ENCODE measurements at regions not wholly inside any gene's neighbourhood (a gene's known extent, or its start where the extent isn't known, plus 50 kb on each side); places are given as distances from the start of the nearest gene placed in this dataset.

DNA sequence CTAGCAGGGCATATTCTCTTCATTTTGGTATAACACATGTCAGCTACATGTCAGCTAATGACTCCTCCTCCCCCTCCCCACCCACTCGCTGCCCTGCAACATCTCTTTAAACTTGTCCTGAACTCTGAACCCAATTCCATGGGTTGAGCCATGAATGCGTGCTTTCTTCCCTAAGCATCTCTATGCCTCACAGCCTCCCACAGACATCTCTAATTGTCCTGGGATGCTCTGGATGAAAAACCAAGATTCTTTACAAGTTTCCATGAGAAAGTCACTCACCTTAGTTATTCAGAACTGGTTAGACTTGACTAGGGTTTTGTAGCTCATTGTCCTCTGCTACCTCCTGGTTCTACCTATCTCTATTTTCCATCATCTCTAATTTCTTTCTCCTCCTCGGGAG, 629.1 kb downstream of the TBL1XR1 start:
- no peak for DNase-seq

DNA sequence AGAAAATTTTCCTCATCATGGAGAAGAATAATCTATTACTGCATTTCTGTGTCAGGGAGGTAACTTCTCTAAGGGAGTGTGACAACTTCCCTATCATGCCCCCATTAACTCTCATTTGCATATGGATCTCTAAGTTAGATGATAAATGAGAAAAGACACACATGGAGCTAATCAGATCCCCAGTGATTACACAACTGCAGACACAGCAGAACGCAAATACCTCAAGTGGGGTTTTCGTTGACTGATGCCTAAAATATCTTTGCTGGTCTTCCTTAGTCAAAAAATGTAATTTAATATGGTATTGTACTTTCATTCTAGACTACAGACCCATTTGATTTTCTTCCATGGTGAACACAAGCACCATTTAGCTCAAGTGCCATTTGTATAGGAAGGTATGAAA, 630.5 kb downstream of the TBL1XR1 start:
- no peak for DNase-seq

DNA sequence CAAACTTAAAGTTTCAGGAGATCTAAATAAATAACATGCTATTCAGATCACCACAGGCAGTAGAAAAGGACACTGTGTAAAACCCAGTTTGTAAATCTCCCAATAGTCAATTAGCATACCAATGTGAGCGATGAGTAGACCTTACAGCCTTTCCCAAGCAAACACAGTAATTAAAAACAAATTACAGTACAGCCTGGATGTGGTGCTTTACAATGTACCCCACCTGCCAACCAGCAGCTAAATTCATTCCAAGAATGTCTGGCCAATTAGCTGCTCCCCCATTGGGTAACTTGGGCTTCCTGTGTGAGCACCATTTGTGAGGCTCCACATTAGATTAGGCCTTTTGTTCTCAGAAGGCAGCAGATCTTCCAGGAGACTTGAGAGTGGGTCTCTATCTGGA, 635.0 kb downstream of the TBL1XR1 start:
- no peak for DNase-seq

DNA sequence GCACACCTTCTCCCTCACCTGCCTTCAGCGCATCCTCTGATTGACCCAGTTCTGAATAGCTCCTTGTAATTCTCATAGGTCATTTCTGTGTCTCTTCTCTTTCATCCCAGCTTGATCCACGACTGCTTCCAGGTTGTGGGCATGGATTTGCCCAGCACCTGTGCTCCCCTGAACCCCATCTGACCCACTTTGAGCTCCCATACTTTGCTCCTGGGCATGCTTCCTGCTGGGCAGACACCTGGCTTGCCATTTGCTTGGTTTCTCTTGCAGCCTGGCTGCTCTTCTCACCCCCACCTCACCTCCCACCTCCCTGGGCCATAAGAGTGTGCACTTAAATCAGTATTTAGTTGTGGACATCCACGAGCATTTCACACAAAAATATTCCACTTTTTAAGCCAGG, 635.5 kb downstream of the TBL1XR1 start:
- DNase-seq, result no peak

DNA sequence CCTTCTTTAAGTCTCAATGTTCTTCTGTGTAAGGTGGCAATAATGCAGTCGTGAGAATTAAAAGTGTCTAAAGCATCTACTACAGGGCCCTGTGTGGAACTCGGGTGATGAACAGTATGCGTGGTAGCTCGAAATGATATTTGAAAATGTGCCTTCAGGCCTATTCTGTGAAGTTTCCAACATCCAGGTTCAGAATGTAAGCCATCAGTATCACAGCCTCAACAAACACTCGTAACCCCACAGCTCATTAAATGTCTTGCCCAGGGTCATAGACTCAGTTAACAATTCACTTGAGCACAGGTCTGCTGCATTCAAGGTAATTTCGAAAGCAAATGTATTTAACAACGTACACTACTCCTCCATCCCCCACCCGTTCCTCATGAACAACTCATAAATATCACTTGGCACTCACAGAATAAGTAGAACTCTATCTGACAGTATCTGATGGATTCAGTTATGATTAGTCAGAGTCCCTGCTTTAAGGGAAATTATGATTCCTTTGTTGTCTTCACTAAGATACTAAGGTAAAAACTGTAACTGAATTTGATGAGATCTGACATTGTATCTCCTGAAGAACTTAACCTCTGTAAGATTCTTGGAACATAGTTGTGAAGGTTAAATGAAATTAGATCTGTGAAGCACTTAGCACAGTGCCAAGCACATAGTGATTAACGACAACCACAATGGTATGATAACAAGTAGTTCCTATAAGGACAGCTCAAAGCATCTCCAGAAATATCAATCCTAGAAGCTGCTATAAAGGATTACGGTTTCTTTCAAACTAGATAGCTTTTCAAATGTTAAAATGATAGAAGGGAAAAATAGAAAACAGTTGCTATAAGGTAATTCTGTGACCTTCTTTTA, 642.3 kb downstream of the TBL1XR1 start:
- DNase-seq, result no peak

DNA sequence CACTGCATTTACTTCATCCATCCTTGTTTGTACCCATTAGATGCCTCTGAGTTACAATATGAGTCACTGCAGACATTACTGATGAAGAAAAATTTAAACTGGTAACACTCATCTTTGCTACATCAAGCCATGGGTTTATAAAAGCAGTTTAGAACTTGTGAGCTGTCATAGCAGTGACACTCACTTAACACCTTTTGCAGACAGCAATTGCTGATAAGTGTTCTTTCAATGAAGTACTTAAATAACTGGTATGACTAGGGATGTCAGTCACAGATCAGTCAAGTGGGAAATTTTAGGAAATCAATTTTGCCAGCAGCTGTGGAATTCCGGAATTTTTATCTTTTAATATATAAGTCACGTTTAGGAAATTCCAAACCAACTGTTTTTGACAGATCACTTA, 643.0 kb downstream of the TBL1XR1 start:
- no peak for DNase-seq

DNA sequence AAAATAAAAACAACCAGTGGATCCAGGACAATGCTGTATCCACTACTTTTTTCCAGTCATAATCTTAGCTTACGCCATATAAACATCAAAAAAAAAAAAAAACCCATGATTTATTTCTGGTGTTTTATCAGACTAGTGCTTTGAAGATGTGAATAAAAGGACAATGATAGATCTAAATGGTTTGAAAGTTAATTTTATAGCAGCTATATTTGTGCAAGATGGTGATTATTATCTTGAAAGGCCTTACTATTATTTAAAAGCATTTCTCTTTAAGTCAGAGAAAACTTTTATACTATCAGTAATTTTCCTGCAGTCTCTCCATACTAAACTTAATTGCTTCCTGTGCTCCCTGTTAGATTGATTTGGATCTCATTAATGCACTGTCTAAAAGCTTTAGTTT, 670.3 kb downstream of the TBL1XR1 start:
- DNase-seq, result no peak

DNA sequence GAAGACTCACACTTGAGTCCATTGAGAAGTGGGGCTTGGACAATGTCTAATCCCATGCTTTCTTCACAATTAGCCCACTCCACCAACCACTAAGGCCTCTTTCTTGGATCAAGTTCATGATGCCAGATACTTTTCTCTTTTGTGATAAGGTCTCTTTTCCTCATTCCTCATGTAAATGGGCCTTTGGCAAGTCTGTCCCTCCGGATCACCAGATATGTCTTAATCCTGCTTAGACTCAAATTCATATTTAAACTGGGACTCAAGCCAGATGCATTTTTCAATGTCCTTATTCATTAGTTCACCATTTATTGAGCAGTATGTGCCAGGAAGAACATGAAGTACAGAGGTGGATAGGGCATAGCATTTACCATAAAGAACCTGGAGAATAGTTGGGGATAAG, 671.1 kb downstream of the TBL1XR1 start:
- DNase-seq, result no peak

DNA sequence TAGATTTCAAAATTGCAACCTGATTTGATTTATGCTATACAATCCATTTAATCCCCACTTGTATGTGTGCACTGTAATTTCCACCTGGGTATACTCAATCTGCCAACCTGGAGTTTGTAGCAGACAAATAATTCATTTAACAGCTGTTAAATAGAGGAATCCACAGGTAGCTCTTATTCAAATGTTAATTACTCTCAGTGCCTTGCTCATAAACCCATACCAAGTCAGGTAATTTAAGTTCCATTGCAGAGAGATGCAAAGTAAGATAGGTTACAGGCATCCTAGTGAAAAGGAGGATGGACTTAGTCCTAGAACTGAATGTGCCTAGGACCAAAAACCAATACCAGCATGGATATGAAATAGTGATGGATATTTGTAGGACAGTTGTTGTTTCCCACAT, 674.2 kb downstream of the TBL1XR1 start:
- DNase-seq, result no peak

DNA sequence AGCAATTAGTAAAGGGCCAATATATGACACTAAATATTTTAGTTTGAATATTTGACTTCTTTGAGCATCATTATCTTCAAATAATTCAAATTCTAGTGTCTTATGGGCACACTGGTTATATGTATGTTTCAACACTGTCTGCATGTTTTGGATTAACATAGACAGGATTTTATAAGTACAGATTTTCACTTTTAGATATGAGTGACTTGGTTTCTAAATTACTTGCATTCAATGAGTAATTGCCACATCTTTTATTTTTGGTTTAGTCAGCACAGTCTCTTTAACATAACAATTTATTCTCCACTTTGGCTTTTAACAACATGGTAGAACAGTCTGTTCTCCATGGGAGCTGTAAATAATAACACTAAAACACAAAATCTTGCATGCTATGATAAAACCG, 674.8 kb downstream of the TBL1XR1 start:
- DNase-seq, result no peak

DNA sequence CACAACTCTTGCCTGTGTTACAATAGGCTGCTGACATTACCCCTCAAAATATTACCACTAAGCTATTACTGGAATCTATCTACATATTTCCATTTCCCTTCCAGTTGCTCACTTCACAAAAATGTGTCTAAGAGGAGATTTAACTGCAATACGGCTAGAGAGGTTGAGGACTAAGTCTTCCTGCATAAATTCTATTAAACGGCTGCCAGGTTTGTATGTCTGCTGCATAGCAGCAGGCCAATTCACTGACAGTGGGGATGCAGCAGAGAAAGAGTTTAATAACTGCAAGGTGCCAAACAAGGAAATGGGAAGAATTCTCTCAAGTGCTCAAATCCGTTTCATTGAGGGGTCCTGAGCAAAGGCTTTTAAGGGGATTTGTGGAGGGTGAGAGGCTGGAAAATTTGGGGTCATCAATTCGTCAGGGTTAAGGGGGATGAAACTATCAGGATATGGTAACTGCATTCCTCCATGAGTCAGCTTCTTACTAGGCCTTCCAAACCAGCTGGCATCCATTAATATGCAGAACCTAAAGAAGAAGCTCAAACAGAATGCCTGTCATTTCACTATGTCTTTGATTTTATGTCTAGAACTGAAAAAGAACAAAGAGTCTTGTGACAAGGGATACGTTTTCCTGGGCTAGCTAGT, 675.6 kb downstream of the TBL1XR1 start:
- no peak for DNase-seq

DNA sequence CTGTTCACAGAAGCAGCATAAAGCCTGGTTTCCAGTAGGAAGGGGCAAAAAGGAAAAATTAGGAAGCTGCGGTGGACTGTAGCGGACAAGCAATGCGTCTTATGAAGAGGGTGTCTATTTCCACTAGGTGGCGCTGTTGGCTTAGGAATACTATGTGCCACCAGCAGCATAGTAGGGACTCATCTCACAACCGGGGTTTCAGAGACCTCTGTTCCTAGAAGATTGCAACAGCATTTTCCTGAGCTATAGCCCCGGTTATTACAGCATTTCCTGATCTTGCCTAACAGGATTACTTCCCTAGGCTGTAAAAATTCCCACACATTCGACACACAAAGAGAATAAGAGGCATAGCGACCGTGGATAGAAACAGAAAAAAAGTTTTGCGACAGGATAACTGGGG, 683.0 kb downstream of the TBL1XR1 start:
- DNase-seq, result peak in 3 of 58 donors; percentile 1 to 5 (median 2)

DNA sequence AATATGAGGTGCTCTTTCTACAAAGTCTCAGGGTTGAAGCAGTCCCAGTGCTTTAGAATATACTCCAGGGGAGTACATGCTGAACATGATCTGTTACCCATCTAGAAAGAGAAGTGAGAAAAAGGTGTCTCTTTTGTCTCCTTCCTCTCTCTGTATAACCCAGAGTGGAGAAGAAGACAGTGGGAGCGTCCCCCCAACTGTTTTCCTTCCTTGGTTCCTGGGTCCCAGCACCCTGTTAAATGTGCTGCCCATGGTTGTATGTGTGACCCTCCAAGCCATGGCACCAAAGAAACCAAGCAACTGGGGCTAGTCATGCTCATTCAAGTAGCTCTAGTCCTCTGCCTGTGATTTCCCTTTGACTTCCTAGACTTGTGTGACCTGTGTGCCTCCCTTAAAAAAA, 683.7 kb downstream of the TBL1XR1 start:
- no peak for DNase-seq

DNA sequence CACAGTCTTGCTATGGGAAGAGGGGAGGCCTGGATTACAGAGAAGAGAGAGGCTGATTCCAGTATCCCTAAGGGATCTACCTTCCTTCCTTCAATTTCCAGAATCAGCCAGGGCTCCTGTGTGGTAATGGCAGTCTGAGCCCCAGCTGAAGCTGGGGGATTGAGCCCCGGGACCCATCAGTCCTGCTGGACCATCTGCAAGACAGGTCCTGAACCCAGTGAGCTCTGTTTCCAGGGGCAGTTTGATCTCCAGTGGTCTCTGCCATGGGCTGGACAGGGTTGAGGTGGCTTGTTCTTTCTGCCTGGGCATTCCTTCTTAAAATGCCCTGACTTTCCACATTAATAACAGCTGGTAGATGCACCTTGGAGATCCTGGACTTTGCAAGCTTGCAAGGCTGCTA, 685.2 kb downstream of the TBL1XR1 start:
- DNase-seq, result no peak

DNA sequence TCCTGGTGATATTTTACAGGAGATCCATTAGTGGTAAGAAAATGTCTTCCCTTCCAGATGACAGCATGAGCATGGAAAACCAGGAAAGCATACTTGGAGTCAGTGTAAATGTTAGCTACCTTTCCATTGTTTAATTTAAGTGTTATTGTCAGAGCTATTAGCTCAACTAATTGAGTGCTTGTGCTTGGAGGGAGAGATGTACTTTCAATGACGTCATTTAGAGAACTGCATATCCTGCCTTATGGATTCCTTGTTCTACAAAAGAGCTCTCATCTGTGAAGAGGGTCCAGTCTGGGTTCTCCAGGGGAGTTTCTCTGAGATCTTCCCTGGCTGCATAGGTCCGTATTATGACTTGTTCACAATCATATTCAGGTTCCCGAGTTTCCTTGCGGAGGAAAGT, 687.2 kb downstream of the TBL1XR1 start:
- DNase-seq, result no peak

DNA sequence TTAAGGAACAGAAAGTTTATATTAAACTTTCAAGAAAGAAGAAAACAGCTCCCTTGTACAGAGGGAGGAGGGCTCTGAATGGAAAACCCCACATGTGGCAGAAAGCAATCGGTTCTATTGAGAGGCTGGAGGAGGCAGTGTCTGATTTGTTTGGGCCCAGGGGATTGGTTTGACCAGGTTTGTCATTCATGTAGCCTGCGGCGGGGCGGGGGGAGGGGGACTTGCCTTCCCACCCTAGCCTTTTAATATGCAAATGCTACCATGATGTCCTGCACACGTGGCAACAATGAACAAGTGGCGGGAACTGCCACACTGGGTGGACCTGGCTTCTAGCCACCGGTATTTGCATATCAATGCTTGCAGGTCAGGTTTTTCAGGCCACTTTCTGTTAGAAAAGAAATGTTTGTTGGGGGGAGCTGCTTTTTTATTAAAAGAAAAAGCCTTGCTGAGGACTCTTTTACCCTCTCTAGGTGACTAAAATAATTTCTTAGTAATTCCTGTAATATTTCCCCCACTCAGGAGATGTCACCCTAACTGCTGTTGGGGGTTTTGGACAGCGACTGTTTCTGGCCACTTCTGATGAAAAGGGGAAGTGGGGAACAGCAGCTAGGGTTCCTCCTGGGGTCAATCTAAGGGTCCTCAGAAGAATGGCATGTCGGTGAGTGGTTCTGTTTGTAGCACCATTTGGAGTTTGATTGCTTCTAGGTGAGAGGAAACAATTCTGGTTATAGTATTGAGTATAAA, 691.2 kb downstream of the TBL1XR1 start:
- peak in 2 of 58 donors; percentile 0 to 4 for DNase-seq

DNA sequence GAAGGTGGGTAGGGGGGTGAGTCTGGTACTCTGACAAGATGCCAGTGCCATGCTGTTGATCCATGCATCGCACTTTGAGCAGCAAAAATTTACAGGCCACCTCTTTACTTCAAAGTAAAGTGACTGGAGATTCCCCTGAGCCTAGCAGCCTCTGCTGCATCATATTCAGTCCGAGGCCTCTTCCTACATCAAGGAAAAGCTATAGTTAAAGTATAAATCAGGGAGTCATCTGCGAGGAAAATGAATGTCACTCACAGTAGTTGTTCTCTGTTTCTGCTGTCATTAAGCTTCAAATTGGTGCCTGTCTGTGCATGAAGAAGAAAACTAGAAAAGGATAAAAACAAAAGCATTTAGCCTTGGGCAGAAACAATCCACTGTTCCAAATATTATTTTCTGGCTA, 706.2 kb downstream of the TBL1XR1 start:
- DNase-seq, result no peak

DNA sequence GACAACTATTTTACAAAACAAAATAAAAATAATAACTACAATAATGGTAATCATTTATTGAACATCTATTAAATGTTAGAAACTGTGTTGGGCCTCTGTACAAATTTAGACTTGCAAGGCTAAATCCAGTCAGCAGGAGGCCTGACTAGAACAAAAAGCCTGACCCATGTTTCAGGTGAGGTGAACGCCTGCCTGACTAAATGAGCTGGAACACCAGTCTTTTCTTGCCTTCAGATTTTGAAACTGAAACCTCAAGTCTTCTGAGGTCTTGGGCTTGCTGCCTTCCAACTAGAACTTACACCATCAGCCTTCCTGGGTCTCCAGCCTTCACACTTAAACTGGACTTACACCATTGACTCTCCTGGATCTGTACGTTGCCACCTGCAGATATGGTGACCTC, 706.9 kb downstream of the TBL1XR1 start:
- no peak for DNase-seq

DNA sequence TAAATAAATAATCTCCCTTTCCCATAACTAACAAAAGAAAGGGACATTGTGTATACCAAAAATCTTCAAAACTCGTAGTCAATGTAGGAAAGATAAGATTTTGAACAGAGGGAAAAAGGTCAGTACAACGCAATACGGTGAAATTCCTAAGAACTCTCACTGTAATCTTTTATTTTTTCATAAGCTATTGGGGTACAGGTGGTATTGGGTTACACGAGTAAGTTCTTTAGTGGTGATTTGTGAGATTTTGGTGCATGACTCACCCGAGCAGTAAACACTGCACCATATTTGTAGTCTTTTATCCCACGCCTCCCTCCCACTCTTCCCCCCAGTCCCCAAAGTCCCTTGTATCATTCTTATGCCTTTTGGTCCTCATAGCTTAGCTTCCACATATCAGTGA, 718.0 kb downstream of the TBL1XR1 start:
- no peak for DNase-seq

DNA sequence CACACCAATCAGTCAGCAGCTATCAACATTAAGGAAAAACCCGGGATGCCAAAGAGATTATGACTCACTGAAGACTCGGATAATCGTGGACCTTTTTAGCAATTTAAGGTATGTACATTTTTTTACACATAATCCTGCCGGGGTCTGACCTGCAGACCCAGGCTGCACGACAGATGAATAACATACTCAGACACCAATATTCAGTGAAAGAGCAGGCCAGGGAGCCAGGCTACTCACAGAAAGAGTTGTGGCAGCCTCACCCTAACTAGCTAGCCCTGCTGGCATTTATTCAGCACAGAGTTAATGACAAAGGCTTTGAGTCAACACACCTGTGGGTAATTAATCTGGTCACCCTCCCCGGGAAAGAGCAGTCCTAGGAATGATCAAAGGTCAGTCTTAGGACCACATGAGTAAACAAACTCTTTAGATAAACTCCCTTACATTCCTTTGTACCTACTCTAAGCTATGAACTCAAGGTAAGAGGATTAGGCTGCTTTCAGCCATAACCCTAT, 727.5 kb downstream of the TBL1XR1 start:
- DNase-seq, result no peak

DNA sequence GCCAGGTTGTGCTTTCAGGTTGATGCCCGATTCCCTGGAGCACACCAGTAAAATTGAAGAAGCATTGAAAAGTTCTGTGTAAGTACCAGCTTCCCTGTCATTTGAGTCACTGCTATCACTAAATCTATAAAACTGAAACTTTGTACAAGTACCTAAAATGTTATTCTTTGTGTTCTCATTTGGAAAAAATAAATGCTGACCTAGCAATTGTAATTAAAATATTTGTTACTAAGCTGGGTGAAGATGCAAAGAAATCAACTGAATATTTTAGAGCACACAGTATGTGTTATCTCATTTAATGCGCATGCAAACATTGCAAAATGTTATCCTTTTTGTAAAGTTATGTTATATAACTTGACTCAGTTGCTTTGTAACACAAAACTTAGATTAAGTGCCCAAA, 733.7 kb downstream of the TBL1XR1 start:
- no peak for DNase-seq

DNA sequence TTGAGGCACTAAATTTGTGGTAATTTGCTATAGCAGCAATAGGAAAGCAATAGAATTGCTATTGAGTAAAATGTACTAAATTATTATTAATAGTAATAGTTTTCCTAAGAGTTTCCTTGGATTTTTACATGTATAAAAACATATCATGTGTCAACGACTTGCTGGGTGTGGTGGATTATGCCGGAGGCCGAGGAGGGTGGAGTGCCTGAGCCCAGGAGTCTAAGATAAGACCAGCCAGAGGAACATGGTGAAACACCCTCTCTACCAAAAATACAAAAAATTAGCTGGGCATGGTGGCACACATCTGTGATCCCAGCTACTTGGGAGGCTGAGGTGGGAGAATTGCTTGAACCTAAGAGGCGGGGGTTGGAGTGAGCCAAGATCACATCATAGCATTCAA, 749.9 kb downstream of the TBL1XR1 start:
- DNase-seq, result no peak
